Stimulated activated CD8-positive, alpha-beta memory T cell treated with anti-CD3 and anti-CD28 coated beads, Interleukin-15, amount 100 ng/mL, for 48 hours (primary cell): ENCODE measurements at regions not wholly inside any gene's neighbourhood (a gene's known extent, or its start where the extent isn't known, plus 50 kb on each side); places are given as distances from the start of the nearest gene placed in this dataset.

Experiments
- DNase-seq, 2 donors: peaks; one replicate each; pipeline ENCODE4 v3.0.0-alpha.2; 2020; ENCODE audit warnings: low read depth in 2 of 2

DNA sequence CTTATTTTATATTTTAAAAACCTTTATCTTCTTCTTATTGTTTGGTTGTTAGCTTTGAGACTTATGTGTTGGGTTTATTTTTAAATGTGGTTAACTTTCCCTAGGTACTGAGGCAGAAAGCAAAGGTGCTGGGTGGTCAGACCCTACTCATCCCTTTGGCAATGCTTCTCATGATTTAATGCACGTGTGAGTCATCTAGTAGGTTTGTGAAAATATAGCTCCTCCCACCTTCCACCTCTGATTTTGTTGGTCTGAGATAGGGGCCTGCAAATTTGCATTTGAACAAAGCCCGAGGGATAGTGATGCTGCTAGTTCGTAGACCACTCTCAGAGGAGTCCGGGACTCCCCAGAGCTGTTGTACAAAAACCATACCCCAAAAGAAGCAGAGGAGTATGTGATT lies 771.3 kb upstream of the ARGLU1 start:
- no peak for DNase-seq

DNA sequence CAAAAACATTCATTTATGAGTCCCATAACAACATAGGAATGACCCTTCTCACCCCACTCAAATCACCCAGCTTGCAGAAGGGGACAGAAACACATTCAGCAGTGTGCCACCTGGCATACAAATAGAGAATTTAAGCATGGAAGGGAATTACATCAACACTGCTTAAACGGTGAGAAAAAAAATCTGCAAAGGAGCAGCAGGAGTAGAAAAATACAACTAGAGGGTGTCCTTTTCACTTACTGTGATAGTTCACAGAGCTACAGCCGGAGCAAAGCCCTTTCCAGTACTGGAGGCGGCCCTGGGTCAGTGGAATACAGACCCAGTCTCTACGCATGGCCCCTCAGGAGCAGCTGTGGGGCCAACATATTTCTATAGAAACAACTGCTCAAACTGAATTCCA lies 764.3 kb upstream of the ARGLU1 start:
- no peak for DNase-seq

DNA sequence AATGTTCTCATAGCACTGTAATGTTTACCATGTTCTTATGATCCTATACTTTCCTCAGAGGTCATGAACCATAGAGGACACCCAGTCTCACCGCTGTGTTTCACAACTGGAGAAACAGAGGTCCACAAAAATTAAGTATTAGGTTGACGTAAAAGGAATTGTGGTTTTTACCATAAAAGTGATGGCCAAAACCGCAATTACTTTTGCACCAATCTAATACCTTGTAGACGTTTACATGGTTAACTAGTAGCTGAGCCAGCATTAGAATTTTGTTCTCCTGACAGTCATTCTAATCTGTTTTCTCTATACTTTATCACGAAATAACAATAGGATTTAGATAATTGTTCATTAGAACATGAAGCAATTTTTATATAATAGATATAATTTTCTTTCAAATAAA lies 763.4 kb upstream of the ARGLU1 start:
- DNase-seq = no peak

DNA sequence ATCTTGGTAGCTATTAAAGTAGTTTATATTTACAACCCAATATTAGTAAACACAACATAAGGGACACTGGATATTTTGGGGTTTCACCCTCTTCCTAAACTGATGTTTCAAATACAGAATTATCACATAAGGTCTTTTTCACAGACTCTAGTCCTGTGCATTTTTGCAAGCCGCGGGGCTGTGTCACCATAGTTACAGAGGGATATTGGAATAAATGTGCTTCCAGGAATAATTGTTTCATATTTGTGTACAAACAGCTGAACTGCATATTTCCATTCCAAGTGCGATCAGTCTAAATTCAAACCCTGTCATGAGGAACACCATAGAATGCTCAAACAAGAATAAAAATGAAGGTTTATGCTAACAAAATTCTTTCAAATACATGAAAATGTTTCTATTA lies 762.5 kb upstream of the ARGLU1 start:
- DNase-seq = no peak

DNA sequence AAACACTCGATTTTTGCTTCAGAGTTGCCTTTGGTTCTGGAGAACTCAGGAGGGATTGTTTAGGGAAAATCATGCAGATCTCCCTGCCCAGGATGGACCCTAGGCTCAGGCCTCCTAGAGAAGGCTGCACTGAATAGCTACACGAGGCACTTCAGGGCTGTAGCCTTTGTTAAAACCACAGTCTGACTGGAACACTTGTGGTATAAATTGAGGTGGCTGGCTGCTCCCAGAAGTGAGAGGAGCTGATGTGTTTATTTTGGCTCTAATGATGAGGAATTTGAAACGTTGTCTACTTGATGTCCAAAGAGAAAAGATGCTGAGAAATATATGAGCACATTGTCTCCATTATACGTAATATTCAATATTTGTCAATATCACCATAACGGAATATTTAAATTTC lies 762.1 kb upstream of the ARGLU1 start:
- no peak for DNase-seq

DNA sequence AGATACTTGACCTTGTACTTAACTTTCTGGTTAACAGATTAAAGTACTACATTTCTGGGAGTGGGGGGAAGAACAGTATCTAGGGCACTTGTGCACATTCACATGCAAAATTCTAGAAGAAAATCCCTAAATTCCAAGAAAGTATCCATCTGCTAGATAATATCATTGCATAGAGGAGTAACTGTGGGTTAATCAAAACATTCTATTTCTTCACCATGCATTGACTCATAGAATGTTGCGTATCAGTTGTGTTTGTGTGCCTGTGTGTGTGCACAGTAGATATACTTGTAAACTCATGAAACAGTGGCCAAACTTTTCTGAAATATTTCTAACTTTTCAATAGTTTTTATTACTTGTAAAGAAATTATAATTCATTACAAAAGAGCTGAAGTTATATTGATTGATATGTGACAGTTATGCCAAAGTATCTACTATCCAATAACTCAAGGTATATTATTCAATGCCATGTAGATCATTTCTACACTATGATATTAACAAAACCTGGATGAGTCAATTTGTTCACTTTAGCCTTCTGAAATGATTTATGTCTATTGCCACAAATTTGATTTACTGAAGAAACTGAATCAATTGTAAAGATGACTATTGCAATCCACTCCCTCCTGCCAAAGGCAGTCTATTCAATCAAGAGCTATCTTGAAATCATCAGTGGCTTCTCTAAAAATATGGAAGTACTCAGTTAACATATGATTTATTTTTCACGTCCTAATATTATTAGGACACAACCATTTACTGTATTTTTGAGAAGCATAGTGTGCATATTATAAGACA lies 756.7 kb upstream of the ARGLU1 start:
- DNase-seq = no peak

DNA sequence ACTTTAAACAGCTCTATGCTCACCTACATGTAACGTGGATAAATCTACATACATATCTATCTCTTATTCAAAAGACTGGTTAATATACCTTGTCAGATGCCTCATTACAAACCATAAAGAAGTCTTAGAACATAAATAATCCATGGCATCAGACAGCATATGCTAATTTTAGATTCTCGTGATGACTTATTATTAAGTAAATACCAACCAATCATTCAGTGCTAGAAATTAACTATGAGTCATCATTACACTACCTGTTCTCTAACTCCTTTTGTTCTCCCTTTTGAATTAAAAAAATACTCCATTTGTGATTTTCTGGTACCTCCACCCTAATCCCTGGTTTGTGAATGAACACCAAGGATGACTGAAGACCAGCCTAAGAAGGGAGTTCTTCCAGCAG lies 754.3 kb upstream of the ARGLU1 start:
- DNase-seq = no peak

DNA sequence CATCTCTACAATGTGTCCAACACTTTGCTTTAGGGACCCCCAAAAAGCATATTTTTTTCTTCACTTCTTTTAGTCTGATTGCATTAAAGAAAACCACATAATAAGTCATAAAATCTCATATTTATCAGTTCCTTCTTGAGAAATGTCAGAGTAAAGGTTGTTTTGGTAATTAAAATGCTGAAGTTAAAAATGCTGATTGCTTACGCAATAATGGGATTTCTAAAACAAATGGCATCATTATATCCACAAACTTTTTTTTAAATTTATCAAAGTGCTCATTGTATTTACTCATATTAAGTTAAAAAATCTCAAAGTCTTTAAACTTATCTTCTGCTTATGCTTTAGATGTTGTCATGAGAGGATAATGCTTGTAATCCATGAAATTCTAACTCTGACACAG lies 737.2 kb upstream of the ARGLU1 start:
- no peak for DNase-seq

DNA sequence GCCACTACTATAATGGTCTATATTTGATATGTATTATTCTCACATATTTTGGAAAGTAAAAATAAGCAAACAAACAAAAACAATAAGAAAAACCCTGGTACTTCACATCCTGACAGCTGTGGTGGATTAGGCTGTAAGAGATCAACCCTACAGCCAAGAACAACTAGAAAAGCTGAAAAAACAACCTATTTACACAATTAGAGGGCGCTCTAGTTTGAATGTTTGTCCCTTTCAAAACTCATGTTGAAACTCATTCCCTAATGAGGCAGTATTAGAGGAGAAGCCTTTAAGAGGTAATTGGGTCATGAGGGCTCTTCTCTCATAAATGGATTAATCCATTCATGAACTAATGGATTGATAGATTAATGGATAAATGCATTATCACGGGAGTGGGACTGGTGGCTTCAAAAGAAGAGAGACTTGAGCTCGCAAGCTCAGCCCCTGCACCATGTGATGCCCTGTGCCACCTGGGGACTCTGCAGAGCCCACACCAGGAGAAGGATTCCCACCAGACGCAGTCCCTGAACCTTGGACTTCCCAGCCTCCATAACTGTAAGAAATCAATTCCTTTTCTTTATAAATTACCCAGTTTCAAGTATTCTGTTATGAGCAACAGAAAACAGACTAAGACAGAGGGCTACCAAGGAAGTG lies 733.9 kb upstream of the ARGLU1 start:
- DNase-seq = no peak

DNA sequence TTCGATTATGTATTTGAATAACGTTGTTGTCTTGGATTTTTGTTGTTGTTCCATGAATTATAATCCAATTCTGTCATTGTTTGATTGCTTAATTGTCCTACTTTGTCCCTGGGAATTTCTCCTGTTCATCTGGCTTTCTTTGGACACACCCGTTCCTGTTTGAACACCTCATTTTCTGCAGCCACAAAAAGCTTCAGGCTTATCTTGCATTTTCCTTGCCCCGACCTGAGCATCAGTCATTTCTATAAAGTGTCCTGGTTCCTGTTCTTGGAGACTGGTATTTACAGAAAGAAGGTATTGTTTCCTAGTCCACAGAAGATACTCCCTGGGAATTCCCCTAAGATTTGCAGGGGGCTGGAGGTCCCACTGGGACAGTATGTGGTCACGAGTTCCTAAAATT lies 731.8 kb upstream of the ARGLU1 start:
- no peak for DNase-seq

DNA sequence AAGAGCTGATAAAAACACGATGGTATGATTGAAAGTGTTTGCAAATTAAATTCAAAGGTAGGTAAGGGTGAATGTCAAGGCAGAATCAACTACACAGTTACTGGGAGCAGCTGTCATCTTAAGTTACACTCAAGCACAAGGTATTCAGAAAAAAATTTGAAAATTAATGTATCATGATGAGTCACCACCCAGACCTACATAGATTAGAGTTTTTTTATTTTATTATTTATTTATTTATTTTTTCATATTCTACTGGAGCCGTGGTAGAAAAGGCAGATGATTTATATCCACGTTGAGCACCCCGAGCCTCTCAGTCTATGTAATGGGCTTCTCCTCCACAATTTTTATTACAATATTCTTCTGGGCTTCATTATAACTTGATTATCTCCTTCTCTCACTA lies 728.9 kb upstream of the ARGLU1 start:
- DNase-seq = no peak

DNA sequence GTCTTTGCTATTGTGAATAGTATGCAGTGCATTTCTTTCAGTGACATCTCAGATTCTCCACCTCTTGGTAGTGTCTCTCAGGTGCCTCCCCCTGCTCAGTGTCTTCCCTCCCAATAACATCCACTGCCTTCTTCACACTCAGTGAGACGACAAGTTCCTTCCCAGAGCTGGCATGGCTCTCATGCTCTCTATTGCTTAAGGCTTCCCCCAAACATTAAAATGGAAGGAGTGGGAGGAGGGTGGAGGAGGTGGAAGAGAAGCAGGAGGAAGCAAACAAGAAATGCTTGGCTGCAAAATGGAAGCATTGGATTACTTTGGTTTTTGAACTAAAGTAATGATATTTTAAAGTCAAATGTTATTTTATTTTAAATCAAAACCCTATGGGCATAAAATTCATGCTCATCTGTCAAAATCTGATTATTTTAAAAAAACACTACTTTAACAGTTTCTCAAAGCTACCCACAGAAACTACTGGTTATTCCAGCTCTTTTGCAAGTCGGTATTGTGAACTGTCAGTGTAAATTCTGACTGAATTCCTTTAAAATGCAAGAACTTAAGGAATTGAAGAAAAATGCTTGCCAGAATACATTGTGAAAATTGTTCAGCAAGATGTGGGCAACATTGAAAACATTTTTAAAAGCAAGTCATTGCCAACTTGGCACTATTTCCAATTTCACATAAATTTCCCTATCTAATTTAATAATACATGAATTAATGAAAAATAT lies 727.6 kb upstream of the ARGLU1 start:
- DNase-seq = no peak

DNA sequence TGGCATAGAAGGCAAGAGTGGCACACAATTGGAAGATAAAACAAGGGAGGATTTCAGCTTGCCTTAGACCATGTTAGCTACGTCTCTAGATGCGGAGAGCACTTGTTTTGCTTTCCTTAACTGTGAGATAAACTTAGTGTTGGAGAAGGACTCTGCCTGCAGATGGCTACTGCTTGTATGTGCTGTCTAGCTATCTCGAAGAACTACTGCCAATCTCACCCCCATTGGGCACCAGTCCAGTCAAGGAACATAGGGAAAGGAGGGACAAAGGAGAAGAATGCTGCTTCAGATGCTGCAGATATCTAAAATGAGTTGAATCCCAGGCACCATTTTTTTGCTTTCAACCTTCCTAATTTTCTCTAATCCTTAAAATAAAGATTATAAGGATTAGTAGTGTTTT lies 726.0 kb upstream of the ARGLU1 start:
- DNase-seq = no peak

DNA sequence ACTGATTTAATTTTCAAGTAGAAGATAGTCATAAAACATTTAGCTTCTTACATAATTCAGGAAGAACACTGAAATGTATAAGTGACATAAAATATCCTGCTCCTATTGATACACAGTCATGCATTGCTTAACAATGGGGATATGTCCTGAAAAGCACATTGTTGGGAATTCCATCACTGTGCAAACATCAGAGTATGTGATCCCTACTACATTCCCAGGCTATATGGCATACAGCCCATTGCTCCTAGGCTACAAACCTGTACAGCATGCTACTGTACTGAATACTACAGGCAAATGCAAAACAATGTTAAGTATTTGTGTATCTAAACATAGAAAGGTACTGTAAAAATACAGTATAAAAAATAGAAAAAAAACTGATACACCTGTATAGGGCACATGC lies 723.9 kb upstream of the ARGLU1 start:
- no peak for DNase-seq

DNA sequence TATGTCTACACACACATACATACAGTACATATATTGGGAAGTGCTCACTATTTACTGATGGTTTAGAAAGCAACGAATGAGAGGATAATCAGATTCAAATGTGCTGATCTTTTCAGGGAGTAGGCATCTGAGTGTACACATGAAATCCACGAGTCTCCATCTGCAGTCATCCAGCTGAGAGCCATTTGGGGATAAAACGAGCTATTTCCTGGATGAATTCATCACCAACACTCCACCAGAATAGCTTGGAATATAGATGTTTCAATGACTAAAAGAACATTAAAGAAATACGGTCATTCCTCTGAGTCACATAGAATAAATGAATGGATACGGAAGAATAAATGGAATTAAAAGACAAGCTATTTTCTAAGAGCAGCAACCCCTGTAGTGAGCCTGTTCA lies 721.6 kb upstream of the ARGLU1 start:
- no peak for DNase-seq

DNA sequence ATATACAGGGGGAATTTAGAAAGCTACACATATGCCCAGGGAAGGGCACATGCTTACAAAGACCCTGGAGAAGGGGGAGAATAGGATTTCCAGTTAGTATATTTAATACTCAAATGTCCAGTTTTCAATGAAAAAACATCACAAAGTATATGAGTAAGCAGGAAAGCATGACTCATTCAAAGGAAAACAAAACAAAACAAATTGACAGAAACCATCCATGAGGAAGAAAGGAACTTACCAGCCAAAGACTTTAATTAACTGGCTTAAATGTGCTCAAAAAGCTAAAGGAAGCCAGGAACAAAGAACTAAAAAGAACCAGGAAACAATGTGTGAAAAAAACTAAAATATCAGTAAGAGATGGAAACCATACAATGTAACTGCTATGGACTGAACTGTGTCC lies 716.2 kb upstream of the ARGLU1 start:
- DNase-seq = no peak

DNA sequence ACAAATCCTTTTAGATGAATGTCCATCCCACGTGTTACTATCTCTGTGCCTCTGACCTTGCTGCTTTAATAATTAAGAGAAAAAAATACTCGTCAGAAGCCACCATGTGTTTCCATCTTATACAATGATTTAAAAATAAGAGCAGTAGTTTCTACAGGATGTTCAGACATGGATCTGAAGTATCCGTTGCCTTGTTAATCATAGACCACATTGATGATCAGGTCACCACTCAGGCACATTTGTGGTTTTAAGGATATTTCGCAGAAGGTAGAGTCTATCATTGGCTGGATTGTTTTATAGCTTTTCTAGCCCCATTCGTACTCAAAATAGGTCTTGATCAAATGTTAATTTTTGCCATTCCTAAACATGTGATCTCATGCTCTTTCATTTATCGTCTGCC lies 710.0 kb upstream of the ARGLU1 start:
- no peak for DNase-seq

DNA sequence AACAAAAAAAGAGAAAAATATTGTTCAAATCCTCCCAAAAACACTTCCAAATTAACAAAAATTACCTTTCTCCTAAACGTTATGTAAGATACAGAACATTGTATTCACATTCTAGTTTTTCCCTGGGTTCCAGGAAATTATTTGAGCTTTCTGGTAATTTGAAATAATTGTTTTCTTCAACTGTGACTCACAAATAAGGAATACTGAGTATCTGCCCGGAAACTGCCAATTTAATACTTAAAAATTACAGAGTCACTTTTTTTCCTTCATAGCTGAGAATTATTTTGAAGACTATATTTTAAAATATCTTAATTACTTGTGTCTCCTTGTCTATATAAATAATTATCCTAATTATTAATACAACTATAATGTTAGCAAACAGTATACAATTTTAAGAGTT lies 709.0 kb upstream of the ARGLU1 start:
- DNase-seq = no peak

DNA sequence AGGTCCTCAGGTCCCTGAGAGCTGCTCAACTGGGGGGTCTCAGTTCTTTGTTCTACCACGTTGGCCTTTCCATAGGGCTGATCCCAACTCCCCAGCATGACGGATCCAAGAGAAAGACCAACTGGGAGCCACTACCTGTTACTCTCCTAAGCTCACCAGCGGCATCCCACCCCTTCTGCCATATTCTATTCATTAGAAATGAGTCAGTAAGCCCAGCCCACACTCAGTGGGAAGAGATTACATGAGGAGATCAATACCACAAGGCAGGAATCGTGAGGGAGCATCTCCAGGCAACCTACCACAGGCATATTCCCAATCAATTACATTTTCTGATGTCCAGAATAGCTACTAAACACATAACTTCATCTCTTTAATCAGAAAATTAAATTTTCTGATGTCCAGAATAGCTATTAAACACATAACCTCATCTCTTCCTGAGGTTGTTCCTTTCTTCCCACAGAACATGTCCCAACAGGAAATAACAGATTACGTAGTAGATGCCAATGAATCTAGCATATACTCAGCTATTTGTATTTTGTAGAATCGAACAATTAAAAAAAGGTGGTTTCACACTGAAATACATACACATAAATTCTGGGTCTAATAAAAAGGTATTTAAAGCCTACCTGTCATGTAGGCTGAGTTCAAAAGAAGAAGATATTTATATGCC lies 708.1 kb upstream of the ARGLU1 start:
- DNase-seq = no peak

DNA sequence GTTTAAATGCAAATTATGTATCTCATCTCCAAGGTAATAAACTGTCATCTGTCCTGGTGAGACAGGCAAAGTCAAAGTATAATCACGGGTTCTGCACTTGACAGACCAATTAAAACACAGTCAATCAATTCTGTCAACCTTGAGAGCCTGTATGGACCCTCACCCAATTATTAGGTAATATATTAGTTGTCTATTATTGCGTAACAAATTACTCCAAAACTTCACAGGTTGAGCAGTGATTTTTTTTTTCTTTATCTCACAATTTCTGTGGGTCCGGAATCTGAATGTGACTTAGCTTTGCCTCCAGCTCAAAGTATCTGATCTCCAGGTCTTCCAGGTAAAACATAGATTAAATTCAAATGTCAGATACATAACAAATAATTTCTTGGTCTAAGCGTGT lies 707.4 kb upstream of the ARGLU1 start:
- DNase-seq = no peak

DNA sequence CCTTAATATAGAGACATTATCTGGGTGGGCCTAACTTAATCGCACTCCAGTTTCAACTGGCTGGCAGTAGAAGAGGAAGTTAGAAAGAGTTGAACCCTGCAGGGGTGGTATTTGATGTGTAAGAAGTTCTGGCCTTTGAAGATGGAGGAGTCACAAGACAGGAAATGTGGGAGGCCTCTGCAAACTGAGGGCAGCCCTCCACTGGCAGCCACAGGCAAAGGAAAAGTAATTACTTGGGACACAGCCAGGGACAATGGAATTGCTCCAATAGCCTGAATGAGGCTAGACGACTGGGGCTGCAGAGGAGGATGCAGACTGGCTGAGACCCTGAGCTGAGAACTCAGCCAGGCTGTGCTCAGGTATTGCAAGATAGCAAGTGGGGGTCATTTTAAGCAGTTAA lies 703.3 kb upstream of the ARGLU1 start:
- DNase-seq = no peak

DNA sequence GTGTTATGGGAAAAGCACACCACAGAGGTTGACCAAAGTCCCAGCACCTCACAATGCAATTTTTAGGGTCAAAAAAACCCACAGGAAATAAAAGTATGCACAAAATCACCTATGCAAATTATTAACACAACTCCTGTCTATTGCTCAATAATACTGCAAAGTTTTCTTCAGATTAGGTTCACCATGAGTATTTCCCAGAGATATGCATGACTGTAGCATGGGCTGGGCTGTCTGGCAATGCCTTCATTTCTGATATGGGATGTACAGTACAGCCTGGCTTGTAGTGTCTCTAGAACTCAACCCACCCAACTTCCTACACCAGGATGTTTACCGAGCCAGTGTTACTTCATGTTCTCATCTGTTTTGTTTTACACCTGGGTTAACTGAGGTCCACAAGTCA lies 698.7 kb upstream of the ARGLU1 start:
- no peak for DNase-seq
